ENCODE measurements at regions not wholly inside any gene's neighbourhood (a gene's known extent, or its start where the extent isn't known, plus 50 kb on each side); places are given as distances from the start of the nearest gene placed in this dataset.
"Not testable (repeated sequence)": the region's sequence is repeated elsewhere in the genome, so short reads cannot be mapped to it uniquely, and the experiment has no call there.

DNA sequence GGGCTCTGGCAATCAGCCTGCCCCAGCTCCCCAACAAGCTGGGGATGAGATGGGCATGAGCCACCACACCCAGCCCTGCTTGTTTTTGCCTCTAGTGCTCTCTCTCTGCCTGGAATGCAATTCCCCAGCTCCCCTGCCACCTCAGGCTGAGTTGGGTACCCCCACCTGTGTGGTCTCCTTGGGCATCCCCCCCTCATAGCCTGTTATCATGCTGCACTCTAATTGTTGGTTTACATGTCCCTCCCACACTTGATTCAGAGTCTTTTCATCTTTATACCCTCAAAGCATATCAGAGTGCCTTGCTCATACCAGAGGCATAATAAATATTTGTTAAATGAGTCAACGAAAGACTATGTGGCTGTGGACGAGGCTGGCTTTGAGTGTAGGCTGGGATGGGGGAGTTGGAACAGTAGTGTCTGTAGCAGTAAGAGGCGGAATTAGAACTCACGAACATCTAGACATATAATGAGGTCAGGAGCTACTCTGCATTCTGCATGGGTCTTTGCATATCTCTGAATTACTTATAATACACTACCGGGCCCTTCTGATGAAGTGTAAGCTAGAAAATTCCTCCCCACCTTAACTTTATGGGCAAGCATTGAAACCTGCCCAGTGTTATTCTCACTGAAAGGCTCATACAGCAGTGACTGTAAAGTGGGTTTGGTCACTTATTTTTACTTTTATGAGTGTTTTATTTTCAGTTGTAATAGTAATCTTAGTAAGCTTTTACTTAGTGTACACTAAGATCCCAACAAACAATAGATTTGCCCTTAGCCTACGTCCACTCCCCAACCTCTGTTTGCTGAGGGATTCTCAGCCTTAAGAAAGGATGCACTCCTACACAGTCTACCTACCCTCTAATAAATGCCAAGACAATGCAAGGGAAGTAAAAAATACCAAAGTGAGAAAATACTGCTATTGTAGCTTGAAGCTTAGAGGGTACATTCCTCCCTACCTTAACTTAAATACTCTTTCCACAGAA lies 58.7 kb downstream of the EDN1 start:
- no peak for DNase-seq

DNA sequence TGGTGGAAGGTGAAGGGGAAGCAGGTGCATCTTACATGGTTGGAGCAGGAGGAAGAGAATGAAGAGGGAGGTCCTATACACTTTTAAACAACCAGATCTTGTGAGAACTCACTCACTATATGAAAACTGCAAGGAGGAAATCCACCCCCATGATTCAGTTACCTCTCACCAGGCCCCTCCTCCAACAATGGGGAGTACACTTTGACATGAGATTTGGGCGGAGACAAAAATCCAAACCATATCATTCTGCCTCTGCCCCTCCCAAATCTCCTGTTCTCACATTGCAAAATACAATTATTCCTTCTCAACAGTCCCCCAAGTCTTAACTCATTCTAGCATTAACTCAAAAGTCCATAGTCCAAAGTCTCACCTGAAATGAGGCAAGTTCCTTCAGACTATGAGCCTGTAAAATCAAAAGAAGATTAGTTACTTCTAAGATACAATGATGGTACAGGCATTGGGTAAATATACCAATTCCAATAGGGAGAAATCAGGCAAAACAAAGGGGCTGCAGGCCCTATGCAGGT lies 60.5 kb downstream of the EDN1 start:
- DNase-seq = no peak

DNA sequence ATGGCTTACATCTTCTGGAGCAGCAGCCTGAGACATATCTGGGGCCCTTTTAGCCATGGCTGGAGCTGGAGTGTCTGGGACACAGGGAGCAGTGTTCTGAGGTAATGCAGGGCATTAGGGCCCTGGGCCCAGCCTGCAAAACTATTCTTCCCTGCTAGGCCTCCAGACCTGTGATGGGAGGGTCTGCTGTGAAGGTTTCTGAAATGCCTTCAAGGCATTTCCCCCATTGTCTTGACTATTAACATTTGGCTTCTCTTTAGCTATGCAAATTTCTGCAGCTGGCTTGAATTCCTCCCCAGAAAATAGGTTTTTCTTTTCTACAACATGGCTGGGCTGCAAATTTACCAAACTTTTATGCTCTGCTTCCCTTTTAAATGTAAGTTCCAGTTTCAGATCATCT lies 61.5 kb downstream of the EDN1 start:
- no peak for DNase-seq

DNA sequence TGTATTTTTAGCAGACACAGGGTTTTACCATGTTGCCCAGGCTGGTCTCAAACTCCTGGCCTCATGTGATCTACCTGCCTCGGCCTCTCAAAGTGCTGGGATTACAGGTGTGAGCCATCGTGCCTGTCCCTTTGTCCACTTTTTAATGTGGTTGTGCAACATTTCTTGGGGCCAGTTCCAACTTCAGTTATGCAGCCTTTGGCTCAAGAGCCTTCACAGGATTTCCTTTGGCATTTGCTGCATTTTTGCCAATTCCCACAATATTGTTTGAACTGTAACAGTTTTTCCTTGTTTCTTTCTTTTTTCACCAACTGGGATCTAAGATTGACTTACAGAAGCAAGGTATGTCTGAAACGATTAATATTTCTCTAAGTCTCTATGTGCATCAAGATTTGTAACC lies 63.6 kb downstream of the EDN1 start:
- DNase-seq = no peak

DNA sequence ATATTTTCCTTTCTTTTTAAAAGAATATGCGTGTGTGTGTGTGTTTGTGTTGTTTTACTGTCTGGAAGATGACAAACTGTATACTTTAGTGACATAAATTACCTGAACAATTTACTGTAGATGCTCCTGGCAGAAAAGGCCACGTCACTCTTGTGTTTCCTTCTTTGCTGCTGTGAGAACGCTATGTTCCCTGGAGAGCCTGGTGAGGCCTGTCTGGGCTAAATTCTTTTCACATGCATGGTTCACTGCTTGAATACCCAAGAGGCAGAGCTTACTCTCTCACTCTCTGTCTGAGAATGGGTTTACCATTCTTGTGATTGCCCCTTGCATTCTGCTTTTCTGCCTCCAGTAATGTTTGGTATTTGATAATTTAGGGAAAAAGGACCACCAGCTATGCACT lies 64.3 kb downstream of the EDN1 start:
- DNase-seq = no peak

DNA sequence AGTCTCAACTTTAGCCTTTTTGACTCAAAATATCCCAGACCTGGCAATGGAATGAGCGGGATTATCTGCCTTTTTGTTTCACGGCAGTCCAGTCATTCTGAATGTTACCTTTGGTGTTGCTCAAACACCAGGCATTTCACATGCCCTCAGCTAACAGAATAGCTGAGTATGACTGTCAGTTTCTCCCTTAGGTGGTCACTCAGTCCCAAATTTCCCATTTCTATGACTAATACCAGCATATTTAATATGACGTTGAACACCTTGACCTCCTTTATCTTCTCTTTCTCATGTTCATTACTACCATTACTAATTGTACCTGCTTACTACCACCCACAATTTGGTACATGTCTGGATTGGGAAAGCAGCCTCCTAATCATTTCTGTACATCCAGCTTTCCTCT lies 65.2 kb downstream of the EDN1 start:
- no peak for DNase-seq

DNA sequence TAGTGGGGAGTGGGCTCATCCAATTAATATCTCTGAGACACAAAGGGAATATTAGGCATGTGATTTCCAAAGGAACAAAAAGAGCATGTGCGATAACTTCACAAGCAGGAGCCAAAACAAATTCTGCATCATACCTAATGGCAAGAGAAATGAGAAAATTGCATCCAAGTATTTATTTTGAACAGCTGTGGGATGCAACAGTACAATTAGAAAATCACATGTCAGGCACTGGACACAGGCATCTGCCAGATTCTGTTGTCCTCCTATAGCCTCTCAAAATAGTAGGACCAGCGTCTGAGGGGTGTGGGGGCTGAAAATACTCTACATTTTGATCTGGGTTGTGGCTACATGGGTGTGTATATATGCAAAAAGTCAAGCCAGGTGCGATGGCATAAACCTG lies 66.3 kb downstream of the EDN1 start:
- DNase-seq = no peak

DNA sequence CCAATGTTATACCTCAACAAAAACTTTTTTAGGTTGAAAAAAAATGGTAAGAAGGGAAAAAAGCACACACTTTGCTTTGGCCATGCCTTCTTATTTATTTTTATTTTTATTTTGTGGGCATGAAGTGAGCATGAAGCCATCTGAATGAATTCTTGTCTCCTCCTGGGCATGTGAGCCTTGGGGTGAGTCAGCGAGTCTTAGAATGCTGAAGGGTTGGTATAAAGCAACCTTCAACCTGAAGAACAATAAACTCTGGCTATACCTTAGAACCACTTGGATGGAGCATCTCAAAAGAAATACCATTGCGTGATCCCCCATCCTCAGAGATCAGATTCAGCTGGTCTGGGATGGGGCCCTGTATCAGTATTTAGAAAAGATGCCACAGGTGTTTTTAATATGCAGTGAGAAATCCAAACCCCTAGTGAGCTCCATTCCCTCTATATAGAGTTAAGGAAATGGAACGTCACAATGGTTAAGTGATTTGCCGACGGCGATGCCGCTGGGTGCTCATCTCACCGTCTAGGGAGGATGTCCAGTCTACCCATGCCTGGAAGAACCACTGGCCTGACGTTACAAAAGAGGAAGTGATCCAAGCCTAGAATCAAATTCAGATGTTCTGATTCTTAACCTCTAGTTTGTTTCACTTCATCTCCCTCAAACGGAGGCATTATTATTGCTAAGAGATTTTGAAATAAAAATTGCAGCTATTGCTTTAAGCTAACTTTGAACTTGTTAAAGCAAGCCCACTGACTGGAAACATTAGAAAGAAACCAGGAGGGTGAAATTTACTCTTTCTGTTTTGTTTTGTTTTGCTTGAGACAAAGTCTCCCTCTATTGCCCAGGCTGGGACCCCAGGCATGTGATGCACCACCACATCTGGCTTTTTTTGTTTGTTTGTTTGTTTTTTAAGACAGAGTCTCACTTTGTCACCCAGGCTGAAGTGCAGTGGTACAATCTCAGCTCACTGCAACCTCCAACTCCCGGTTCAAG lies 67.1 kb downstream of the EDN1 start:
- DNase-seq = peak in 3 of 14 donors; percentile 4 to 11 (median 9)

DNA sequence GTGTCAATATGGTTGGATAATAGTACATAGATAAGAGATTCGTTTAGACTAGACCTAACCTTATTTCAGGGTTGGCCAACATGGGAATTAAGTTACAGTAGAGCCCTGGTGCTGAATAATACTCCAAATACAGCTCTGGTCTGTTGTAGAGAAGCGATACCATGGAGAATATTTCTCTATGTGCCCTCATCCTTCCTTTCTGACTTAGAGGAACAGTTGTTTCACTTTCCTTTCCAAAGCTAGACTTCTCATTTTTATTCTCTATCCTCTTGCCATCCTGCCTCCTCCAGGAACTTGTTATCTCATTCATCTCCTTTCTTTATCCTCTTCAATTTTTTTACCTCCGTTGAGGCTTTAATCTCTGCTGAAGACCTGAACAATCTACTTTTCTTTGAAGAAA lies 68.9 kb downstream of the EDN1 start:
- no peak for DNase-seq

DNA sequence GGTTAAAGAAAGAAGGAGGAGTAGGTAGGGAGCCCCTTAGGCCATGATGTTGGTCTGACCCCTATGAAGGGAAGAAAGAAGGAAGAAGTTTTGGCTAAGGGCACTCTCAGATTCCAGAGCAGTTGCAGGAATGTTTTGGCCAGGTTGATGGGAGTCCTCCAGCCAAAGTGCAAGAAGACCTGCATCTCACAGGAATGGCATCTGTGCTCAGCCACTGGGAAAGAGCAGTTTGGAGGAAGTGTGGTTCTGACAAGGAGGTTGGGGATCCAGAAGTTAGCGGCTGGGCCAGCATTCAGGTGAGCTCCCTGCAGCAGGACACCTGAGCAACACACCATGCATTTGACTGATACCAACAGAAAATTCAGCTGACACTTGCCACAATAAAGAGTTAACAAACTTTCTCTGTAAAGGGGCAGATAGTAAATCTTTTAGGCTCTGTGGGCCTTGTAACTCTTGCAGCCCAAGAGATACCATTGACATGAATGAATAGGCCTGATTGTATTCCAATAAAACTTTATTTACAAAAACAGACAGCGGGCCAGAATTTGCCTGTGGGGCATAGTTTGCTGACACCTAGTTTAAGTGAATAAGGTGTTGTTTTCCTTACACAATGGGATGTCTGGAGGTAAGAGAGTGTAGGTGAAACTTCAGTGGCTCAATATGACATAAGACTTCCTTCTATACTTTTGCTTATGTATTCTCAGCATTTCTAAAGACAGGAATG lies 71.0 kb downstream of the EDN1 start:
- DNase-seq = no peak

DNA sequence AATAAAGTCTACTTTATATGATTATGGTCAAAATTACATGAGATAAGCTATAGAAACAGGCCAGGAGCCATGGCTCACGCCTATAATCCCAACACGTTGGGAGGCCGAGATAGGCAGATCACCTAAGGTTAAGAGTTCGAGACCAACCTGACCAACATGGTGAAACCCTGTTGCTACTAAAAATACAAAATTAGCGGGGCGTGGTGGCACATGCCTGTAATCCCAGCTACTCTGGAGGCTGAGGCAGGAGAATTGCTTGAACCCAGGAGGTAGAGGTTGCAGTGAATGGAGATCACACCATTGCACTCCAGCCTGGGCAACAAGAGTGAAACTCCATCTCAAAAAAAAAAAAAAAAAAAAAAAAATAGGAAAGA lies 73.1 kb downstream of the EDN1 start:
- not testable (repeated sequence) for DNase-seq

DNA sequence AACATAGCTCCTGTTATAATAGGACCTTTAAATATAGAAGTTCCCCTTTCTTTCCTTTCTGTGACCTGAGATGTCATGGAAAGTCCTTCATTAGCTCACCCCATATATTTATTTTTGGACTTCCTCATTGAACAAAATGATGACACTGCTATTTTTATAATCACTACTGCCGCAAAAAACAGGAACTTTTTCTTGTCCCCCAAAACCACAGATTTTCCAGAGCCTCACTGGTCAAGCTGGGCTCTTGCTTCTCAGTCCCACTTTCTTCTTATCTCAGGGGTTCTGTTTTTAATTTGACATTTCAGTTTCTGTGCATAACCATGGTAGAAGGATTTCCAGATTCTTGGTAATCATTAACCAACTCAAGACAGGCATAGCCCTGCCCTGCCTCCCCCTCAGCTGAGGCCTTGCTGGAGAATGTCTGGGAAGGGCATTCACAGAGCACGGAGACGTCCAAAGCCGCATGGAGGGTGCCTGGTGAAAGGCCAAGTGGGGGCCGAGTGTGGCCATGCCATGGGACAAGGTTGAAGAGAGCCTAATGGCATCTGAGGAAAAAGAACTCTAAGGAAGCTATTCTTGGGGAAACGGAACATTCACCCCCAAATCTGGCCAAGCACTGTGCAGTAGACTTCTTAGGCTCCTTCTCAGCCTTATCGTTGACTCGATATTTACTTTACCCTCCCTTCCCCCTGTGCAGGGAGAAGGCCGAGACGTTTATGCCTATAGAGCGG lies 73.7 kb downstream of the EDN1 start:
- DNase-seq = peak in 1 of 14 donors; percentile 7

DNA sequence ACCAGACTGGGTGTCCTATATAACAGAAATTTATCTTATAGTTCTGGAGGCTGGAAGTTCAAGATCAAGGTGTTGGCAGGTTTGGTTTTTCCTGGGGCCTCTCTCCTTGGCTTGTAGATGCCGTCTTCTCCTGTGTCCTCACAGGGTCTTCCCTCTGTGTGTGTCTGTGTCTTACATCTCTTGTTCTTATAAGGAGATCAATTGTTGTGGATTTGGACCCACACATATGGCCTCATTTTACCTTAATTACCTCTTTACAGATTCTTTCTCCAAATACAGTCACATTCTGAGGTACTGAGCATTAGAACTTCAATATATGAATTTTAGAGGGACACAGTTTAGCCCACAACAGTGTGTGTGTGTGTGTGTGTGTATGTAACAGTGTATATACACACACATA lies 74.5 kb downstream of the EDN1 start:
- DNase-seq = no peak

DNA sequence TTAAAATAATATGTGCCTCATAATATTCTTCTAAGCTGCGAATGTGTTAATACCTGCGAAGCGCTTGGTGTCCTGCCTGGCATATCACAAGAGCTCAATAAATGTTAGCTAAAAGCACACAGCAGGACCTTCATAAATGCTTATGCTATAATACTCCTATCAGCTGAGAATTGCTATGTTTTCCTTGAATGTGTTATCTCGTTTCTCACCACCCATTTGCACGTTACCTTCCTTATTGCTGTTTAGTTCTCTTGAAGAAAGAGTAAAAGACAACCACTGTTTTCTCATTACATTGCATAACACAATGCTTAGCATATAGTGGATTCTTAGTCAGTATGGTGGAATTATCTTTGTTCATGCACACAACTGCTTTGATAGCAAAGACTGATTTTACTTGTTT lies 76.6 kb downstream of the EDN1 start:
- no peak for DNase-seq

DNA sequence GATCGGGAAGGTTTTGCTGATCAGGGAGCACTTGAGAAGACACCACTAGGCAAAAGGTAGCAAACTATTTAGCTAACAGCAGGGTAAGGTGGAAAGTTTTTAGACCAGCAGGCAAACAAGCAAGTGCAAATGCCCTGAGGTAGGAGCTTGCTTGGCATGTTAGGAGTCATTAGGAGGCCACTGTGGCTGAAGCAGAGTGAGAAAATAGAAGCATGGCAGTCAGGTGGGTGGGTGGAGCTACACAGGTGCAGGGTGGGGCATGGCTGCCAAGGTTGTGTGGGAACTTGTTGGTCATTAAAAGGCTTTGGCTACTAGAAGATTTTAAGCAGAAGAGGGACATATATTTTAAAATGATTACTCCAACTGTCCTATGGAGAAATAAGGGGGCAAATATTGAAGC lies 77.3 kb downstream of the EDN1 start:
- DNase-seq = no peak

DNA sequence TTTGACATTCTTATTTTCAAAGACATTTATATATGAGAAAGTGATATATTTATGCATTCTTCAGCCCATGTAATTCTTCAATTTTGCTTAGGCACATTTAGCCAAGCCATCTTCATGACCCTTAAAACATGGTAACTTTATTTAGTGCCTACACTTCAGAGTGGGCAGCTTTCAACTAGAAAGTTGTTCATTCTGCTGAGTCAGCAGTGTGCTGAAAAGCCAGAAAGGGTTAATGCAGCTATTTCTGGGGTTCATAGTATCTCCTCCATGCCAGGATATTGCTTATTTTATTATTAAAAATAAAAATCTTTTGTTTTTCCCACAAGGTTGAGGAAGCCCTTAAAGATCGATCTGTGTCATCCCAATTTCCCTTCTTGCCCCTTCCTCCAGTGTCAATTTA lies 79.2 kb downstream of the EDN1 start:
- no peak for DNase-seq

DNA sequence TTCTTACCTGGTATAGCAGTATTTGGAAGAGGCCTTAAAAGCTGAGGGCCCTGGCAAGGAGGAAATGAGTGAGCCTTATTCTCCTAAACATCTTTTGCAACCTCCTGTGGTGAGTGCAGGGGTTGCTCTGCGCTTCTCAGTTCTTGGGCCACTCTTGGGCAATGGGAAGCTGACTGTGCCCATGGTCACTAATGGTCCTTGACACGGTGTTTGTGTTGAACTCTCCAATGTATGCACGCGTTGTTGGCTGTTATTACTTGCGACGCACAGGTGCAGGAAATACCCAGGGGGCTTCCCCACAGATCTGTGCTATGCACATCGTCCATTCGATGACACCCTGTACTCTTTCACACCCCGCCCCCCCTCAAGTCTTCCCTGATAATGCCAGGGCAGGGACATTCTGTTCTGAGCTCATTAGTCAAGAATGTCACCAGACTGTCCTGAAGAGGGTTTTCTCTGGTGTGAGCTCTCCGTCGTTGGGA lies 79.7 kb downstream of the EDN1 start:
- peak in 1 of 14 donors; percentile 2 for DNase-seq

DNA sequence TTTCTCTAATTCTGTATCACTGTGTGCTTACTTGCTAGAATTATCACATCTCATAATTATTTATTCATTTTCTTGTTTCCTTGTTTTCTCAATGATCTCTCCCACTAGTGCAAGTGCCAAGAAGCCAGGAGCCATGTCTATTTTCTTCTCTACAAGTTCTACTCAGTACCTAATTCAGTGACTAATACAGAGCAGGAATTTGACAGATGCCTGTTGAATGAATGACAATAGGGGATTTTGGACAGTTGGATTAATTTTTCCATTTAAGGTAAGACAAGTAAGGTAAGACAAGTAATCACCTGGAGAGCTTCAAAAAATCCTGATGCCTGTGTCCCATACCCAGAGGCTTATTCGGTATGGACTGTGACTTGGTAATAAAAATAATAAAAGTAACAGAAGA lies 81.0 kb downstream of the EDN1 start:
- no peak for DNase-seq

DNA sequence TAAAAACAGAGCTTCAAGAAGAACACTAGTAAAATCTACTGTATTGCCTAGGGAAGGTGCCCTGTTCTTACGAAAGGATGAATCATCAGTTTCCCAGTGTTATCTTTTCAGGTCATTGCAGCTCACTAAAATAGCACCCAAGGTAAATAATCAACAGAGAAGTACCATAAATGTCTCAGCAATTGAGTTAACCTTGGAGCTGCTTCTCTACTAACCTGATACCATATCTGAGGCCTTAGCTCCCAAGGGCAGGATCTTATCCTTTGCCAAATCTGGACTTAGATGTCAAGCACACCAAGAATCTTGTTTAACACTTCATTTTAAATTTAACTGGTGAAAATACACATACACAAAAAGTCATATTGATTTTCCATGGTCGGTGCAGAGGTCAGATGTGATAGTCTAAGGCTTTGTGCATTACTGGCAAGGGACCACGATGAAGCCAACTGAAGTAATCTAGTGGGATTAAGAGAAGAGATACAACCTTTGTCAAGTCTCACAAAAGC lies 81.5 kb downstream of the EDN1 start:
- no peak for DNase-seq

DNA sequence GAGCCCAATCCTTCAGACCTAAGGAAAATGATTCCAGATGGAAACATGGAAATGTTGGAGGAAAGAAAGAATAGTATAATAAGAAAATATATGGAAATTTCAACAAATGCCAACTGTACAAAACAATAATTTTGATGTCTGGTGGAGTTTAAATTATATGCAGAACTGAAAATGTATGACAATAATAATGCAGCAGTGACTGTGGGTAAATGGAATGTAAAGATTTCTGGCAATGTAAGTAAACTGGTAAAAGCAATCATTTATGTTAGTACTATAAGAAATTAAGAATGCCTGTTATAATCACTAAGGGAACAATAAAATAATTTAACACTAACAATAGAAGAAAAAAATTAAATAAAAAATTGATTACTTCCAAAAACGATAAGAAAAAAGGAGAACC lies 89.0 kb downstream of the EDN1 start:
- no peak for DNase-seq

DNA sequence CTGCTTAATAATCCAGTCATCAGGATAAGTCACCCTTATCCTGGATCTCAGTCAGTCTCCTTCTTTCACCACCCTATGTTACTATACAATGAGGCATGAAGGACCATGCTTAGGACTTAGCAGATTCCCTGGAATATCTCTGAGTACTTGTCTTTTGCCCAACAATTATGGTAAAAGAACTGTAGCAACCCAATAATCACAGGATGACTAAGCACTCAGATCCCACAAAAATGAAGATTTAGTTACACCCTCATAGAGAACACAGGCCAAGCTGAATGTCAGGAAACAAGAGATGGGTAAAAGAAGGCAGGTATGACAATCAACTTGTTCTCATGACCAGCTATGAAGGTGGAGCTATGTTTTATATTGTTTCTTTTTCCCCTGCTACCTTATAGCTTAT lies 91.4 kb downstream of the EDN1 start:
- DNase-seq = no peak
